Activated T-helper 1 cell treated with anti-CD3 and anti-CD28 coated beads, Interleukin-2, amount 50 U/mL, for 16 hours (primary cell): ENCODE measurements at regions not wholly inside any gene's neighbourhood (a gene's known extent, or its start where the extent isn't known, plus 50 kb on each side); places are given as distances from the start of the nearest gene placed in this dataset.

Experiments used
- DNase-seq, 2 donors: peaks; one replicate each; pipeline ENCODE4 v3.0.0-alpha.2; 2020; ENCODE audit warnings: low read depth in 1 of 2, low spot score in 1 of 2

GRCh38 chr15:58294681-58295254 is 137.0 kb upstream of the LIPC start:
- no peak for DNase-seq

GRCh38 chr15:58295637-58296215 is 136.1 kb upstream of the LIPC start:
- no peak for DNase-seq

- DNase-seq: no peak
These were observed 135.5 kb upstream of the LIPC start for GRCh38 chr15:58296276-58296675.

GRCh38 chr15:58297639-58298038 is 134.2 kb upstream of the LIPC start:
- no peak for DNase-seq

- DNase-seq: no peak
These were observed 132.6 kb upstream of the LIPC start for GRCh38 chr15:58298879-58299850.

GRCh38 chr15:58302832-58303231 is 129.0 kb upstream of the LIPC start:
- no peak for DNase-seq

GRCh38 chr15:58303236-58303635 is 128.6 kb upstream of the LIPC start:
- no peak for DNase-seq

- no peak for DNase-seq
These were observed 125.0 kb upstream of the LIPC start for GRCh38 chr15:58306591-58307312.

- DNase-seq: no peak
These were observed 124.4 kb upstream of the LIPC start for GRCh38 chr15:58307313-58307961.

GRCh38 chr15:58308742-58309355 is 122.9 kb upstream of the LIPC start:
- DNase-seq: no peak

- no peak for DNase-seq
These were observed 121.5 kb upstream of the LIPC start for GRCh38 chr15:58309963-58310928.

GRCh38 chr15:58311556-58311955 is 120.2 kb upstream of the LIPC start:
- DNase-seq: no peak

- DNase-seq: no peak
These were observed 119.8 kb upstream of the LIPC start for GRCh38 chr15:58312031-58312430.

- no peak for DNase-seq
These were observed 118.5 kb upstream of the LIPC start for GRCh38 chr15:58313304-58313703.

- DNase-seq: no peak
These were observed 117.8 kb upstream of the LIPC start for GRCh38 chr15:58313810-58314592.

- no peak for DNase-seq
These were observed 117.1 kb upstream of the LIPC start for GRCh38 chr15:58314593-58315216.

- no peak for DNase-seq
These were observed 113.3 kb upstream of the LIPC start for GRCh38 chr15:58318517-58318916.

- DNase-seq: no peak
These were observed 110.8 kb upstream of the LIPC start for GRCh38 chr15:58321034-58321433.
